Caco-2 (cell line): ENCODE measurements at regions not wholly inside any gene's neighbourhood (a gene's known extent, or its start where the extent isn't known, plus 50 kb on each side); places are given as distances from the start of the nearest gene placed in this dataset.

Source experiments
- BruUV-seq: library from RNA; stranded (reverse); fragments of 400-500 nt; replicated peaks from 2 replicates; lab custom pipeline; 2021; lab: Mats Ljungman, UMichigan
- CTCF ChIA-PET: fragments of 300-600 bp; sonication (Branson Sonifier 250); formaldehyde crosslinking; loops from one replicate; lab custom pipeline; 2022; ENCODE audit warnings: antibody characterized with exemption; lab: Charles Lee
- POLR2A ChIA-PET: fragments of 300-600 bp; sonication (Branson Sonifier 250); formaldehyde crosslinking; loops from one replicate; lab custom pipeline; 2022; ENCODE audit warnings: antibody characterized with exemption; lab: Charles Lee
- DNase-seq, 2 experiments: peaks; one replicate each; pipeline versions ENCODE4 v3.0.0 to v3.0.0-alpha.2; 2020 to 2022
- H3K27me3 ChIP-seq: replicated peaks from 2 replicates; pipeline ENCODE4 v1.6.0; 2011; ENCODE audit warnings: low read length; ENCODE audit not compliant: control insufficient read depth, insufficient read depth
- H3K36me3 ChIP-seq: 2 replicates; pipeline ENCODE4 v1.5.1; 2011; ENCODE audit warnings: low read length; ENCODE audit not compliant: control insufficient read depth, insufficient read depth
- H3K4me1 ChIP-seq: fragments of 250-450 bp; sonication (Bioruptor Pico); 2 replicates; pipeline ENCODE4 v1.5.1; 2020; ENCODE audit warnings: mild to moderate bottlenecking
- H3K4me3 ChIP-seq: 2 replicates; pipeline ENCODE4 v1.5.1; 2011; ENCODE audit warnings: low read depth, mild to moderate bottlenecking, control low read depth, low read length
- H3K9me3 ChIP-seq: fragments of 250-450 bp; sonication (Bioruptor Pico); 2 replicates; pipeline ENCODE4 v1.5.1; 2020; ENCODE audit warnings: mild to moderate bottlenecking, moderate library complexity
- H3K27ac Mint-ChIP-seq: one replicate; pipeline ENCODE4 v1.8.0; 2022; ENCODE audit warnings: mixed read lengths; ENCODE audit not compliant: unreplicated experiment
- H3K27me3 Mint-ChIP-seq: one replicate; pipeline ENCODE4 v1.8.0; 2022; ENCODE audit warnings: mixed read lengths; ENCODE audit not compliant: insufficient read depth, unreplicated experiment
- H3K36me3 Mint-ChIP-seq: one replicate; pipeline ENCODE4 v1.8.0; 2022; ENCODE audit warnings: mild to moderate bottlenecking, mixed read lengths; ENCODE audit not compliant: insufficient read depth, unreplicated experiment
- H3K4me1 Mint-ChIP-seq: one replicate; pipeline ENCODE4 v1.8.0; 2022; ENCODE audit warnings: low read depth, mixed read lengths; ENCODE audit not compliant: unreplicated experiment
- H3K4me3 Mint-ChIP-seq: one replicate; pipeline ENCODE4 v1.8.0; 2022; ENCODE audit warnings: mild to moderate bottlenecking, moderate library complexity, mixed read lengths; ENCODE audit not compliant: unreplicated experiment
- H3K9me3 Mint-ChIP-seq: one replicate; pipeline ENCODE4 v1.8.0; 2022; ENCODE audit warnings: mixed read lengths; ENCODE audit not compliant: unreplicated experiment
- intact Hi-C: fragments of 100-400 bp; cut with micrococcal nuclease; formaldehyde crosslinking; loops from one replicate; pipeline ENCODE4 v1.10.0; 2022; ENCODE audit not compliant: unreplicated experiment
- TF ChIP-seq, protein P1 (sequence below), 2 experiments: fragments of 200-600 bp in 1 of 2; IDR thresholded peaks; 1 replicate in 1 of 2; 2 replicates in 1 of 2; pipeline versions ENCODE4 v1.5.1 to v1.8.0; 2011 to 2022; ENCODE audit warnings: antibody characterized with exemption in 1 of 2, control low read depth in 1 of 2, inconsistent platforms in 1 of 2, low read depth in 1 of 2, low read length in 1 of 2, mild to moderate bottlenecking in 1 of 2, moderate library complexity in 1 of 2; ENCODE audit not compliant: insufficient read depth in 1 of 2, severe bottlenecking in 1 of 2, unreplicated experiment in 1 of 2

DNA sequence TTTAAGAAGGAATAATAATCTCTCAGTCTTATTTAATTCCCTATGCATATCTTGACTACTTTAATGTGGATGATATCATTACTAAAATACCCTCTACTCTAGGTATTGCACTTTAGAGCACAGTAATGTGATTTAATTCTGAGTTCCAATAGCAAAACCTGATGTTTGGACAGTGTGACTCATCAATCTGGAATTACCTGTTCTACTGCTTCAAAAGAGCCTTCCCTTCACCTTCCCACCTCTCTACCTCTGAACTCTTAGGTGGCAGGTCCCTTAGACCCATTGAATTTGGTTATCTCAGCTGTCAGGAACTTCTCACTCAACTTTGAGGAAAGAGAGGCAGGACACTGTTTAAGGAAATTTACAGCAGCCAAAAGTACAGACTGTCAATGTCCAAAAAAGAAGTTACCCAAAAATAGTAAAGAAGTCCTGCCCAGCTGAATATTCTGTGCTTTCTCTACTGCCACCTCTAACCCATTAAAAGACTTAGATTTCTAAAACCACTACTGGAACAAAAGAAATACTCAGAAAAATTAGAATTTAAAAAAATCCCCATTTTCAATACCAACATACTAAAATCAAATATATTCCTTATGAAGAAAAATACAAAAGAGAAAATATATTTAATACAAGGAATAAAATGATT lies 123.1 kb upstream of the GPM6A start:
- Mint-ChIP-seq H3K27me3 (no peaks in the 10 kb centered on the region), H3K36me3 (peaks cover 6% of the 10 kb centered on the region), H3K9me3 (no peaks in the 10 kb centered on the region), H3K4me3 (no peak overlapping the region), H3K4me1 (peaks cover 8% of the 10 kb centered on the region), H3K27ac (no peak overlapping the region)
- Histone ChIP-seq H3K9me3 (no peaks in the 10 kb centered on the region; the same call in 1 of the 2 replicates), H3K4me1 (peaks cover 16% of the 10 kb centered on the region; the same call in 1 of the 2 replicates), H3K27me3 (no peaks in the 10 kb centered on the region), H3K36me3 (no peaks in the 10 kb centered on the region), H3K4me3 (no peak overlapping the region)
- ChIA-PET CTCF (no interaction called here), POLR2A (no interaction called here)
- TF ChIP-seq, protein P1, sequence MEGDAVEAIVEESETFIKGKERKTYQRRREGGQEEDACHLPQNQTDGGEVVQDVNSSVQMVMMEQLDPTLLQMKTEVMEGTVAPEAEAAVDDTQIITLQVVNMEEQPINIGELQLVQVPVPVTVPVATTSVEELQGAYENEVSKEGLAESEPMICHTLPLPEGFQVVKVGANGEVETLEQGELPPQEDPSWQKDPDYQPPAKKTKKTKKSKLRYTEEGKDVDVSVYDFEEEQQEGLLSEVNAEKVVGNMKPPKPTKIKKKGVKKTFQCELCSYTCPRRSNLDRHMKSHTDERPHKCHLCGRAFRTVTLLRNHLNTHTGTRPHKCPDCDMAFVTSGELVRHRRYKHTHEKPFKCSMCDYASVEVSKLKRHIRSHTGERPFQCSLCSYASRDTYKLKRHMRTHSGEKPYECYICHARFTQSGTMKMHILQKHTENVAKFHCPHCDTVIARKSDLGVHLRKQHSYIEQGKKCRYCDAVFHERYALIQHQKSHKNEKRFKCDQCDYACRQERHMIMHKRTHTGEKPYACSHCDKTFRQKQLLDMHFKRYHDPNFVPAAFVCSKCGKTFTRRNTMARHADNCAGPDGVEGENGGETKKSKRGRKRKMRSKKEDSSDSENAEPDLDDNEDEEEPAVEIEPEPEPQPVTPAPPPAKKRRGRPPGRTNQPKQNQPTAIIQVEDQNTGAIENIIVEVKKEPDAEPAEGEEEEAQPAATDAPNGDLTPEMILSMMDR (IDR thresholded peaks at IDR 0.05; ENCODE audit: insufficient read depth in 1 of 2, low read depth in 1 of 2, low read length in 1 of 2, severe bottlenecking in 1 of 2, unreplicated experiment in 1 of 2), result no peak
- DNase-seq, result peak in 1 of 2 experiments; percentile 37
- no TSS peak for BruUV-seq
- intact Hi-C loops, result no loop called here

DNA sequence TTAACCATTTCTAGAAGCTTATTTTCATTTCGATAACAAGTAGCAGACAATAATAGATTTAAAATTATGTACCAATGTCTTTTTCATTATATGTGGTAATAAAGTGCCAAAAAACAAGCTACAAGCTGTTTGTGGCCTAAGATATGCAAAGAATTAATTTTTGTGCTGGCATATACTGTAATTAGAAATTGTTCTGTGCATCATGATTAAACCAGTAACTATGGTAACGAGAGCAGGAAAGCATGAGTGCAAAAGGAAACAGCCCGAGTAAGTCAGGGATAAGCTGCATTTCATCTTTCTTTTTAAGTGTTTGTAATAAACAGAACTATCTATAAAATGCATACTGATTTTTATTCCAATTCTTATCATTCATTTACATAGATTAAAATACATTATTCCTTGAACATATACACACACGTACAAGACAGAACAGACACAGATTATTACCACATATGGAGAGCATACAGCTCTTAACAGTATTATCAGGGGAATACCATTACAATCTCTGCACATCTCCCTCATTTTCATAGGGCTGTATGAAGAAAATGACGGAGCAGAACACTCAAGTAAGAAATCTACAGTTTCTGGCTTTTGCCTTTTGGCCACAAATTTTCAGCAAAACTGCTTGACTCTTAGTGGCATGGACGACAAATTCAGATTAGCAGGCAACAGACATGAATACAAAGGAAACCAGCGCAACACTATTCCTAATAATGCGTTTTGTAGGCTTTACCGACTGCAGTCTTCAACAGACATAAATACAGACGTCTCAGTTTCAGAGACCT lies 121.3 kb upstream of the WDR17 start:
- H3K36me3 ChIP-seq, result no peaks in the 10 kb centered on the region
- no peaks in the 10 kb centered on the region for H3K27me3 ChIP-seq
- TF ChIP-seq, protein P1 (IDR thresholded peaks at IDR 0.05; ENCODE audit: insufficient read depth in 1 of 2, low read depth in 1 of 2, low read length in 1 of 2, severe bottlenecking in 1 of 2, unreplicated experiment in 1 of 2), result no peak
- ChIA-PET CTCF (no interaction called here), POLR2A (no interaction called here)
- no peak overlapping the region for H3K4me3 ChIP-seq
- H3K4me3 Mint-ChIP-seq, result no peak overlapping the region
- DNase-seq, result no peak
- no peaks in the 10 kb centered on the region for H3K4me1 ChIP-seq
- H3K9me3 ChIP-seq, result no peaks in the 10 kb centered on the region
- no peak overlapping the region for H3K27ac Mint-ChIP-seq
- H3K4me1 Mint-ChIP-seq, result no peaks in the 10 kb centered on the region
- intact Hi-C loops, result no loop called here
- H3K9me3 Mint-ChIP-seq, result no peaks in the 10 kb centered on the region
- BruUV-seq, result no TSS peak
- no peaks in the 10 kb centered on the region for H3K36me3 Mint-ChIP-seq
- H3K27me3 Mint-ChIP-seq, result peaks cover 2% of the 10 kb centered on the region

DNA sequence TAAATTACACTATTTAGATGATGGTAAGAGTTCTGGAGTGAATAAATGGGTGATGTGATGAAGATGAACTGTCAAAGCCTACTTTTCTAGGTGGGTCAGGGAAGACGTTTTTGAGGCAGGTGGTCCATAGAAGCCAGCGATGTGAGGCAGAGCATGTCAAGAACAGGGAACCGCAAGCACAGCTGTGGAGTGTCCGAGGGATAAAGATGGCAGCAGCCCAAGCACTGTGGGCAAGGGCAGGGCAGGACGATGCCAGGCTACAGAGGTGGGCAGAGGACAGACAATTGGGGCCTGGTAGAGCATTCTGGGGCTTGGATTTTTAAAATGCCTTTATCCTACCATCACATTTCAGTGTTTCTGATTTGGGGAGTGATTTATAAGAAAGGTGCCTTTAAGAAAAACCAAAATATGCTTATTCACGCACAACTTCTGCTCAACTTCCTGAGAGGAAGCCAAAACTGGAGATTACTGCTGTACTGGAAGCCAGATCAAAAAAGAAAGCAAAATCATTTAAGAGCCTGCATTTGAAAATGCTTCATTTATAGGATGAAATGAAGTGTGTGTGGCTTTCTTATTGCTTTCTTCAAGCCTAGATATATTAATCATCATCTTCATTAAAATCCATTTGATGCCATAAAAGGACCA lies 119.0 kb upstream of the WDR17 start:
- Mint-ChIP-seq H3K4me1 (no peaks in the 10 kb centered on the region), H3K4me3 (no peak overlapping the region), H3K9me3 (no peaks in the 10 kb centered on the region), H3K27me3 (peaks cover 2% of the 10 kb centered on the region), H3K27ac (no peak overlapping the region), H3K36me3 (no peaks in the 10 kb centered on the region)
- no peaks in the 10 kb centered on the region for H3K9me3 ChIP-seq
- H3K4me1 ChIP-seq, result no peaks in the 10 kb centered on the region
- H3K36me3 ChIP-seq, result no peaks in the 10 kb centered on the region
- ChIA-PET CTCF (no interaction called here), POLR2A (no interaction called here)
- H3K27me3 ChIP-seq, result no peaks in the 10 kb centered on the region
- no peak overlapping the region for H3K4me3 ChIP-seq
- intact Hi-C loops, result loop anchor here (5.0 kb wide), 1 partner anchor 111 kb away; no protein-coding TSS in a partner anchor
- TF ChIP-seq, protein P1 (IDR thresholded peaks at IDR 0.05; ENCODE audit: insufficient read depth in 1 of 2, low read depth in 1 of 2, low read length in 1 of 2, severe bottlenecking in 1 of 2, unreplicated experiment in 1 of 2), result no peak
- BruUV-seq, result no TSS peak
- DNase-seq, result no peak
